Astrocyte (in vitro differentiated cells and primary cell): ENCODE measurements at regions not wholly inside any gene's neighbourhood (a gene's known extent, or its start where the extent isn't known, plus 50 kb on each side); places are given as distances from the start of the nearest gene placed in this dataset.
A peak's percentile ranks its signal among the peaks of the same experiment; 100 is the strongest.

ENCODE experiments used
- DNase-seq: peaks from one replicate; pipeline ENCODE4 v3.0.0-alpha.2; 2010; ENCODE audit warnings: low read depth
- FAIRE-seq: peaks from 2 replicates; lab custom pipeline; 2011; peaks lifted over from hg19 to GRCh38; lab: Jason Lieb, UNC
- H2AFZ ChIP-seq: 2 replicates; pipeline ENCODE4 v1.6.0; 2012; ENCODE audit warnings: low read depth, low read length, inconsistent platforms
- H3K27ac ChIP-seq: 2 replicates; pipeline ENCODE4 v1.5.1; 2011; ENCODE audit warnings: low read depth, low read length, inconsistent platforms
- H3K27me3 ChIP-seq: 2 replicates; pipeline ENCODE4 v1.6.0; 2011; ENCODE audit warnings: low read length, inconsistent platforms; ENCODE audit not compliant: insufficient read depth
- H3K36me3 ChIP-seq: 2 replicates; pipeline ENCODE4 v1.5.1; 2011; ENCODE audit warnings: low read length, inconsistent platforms; ENCODE audit not compliant: insufficient read depth
- H3K4me1 ChIP-seq: 2 replicates; pipeline ENCODE4 v1.5.1; 2011; ENCODE audit warnings: low read length, inconsistent platforms; ENCODE audit not compliant: insufficient read depth
- H3K4me2 ChIP-seq: 2 replicates; pipeline ENCODE4 v1.6.0; 2012; ENCODE audit warnings: low read length, inconsistent platforms
- H3K4me3 ChIP-seq: 2 replicates; pipeline ENCODE4 v1.5.1; 2011; ENCODE audit warnings: low read depth, mild to moderate bottlenecking, low read length, inconsistent platforms; ENCODE audit not compliant: insufficient read depth
- H3K79me2 ChIP-seq: 2 replicates; pipeline ENCODE4 v1.6.0; 2012; ENCODE audit warnings: mild to moderate bottlenecking, low read length, inconsistent platforms; ENCODE audit not compliant: insufficient read depth
- H3K9ac ChIP-seq: 2 replicates; pipeline ENCODE4 v1.6.0; 2012; ENCODE audit warnings: mild to moderate bottlenecking, low read length, inconsistent platforms
- H3K9me3 ChIP-seq: 2 replicates; pipeline ENCODE4 v1.5.1; 2012; ENCODE audit warnings: low read depth, mild to moderate bottlenecking, low read length, inconsistent platforms; ENCODE audit not compliant: insufficient read depth
- H4K20me1 ChIP-seq: 2 replicates; pipeline ENCODE4 v1.6.0; 2012; ENCODE audit warnings: low read length, inconsistent platforms; ENCODE audit not compliant: insufficient read depth
- H3K27ac Mint-ChIP-seq: one replicate; pipeline ENCODE4 v1.8.0; 2021; ENCODE audit warnings: mild to moderate bottlenecking, mixed read lengths; ENCODE audit not compliant: unreplicated experiment
- H3K27me3 Mint-ChIP-seq: one replicate; pipeline ENCODE4 v1.8.0; 2021; ENCODE audit warnings: low read depth, mixed read lengths; ENCODE audit not compliant: unreplicated experiment
- H3K36me3 Mint-ChIP-seq: one replicate; pipeline ENCODE4 v1.8.0; 2021; ENCODE audit warnings: low read depth, mixed read lengths; ENCODE audit not compliant: unreplicated experiment
- H3K4me1 Mint-ChIP-seq: one replicate; pipeline ENCODE4 v1.8.0; 2021; ENCODE audit warnings: low read depth, mixed read lengths; ENCODE audit not compliant: unreplicated experiment
- H3K4me3 Mint-ChIP-seq: one replicate; pipeline ENCODE4 v1.8.0; 2021; ENCODE audit warnings: mild to moderate bottlenecking, moderate library complexity, mixed read lengths; ENCODE audit not compliant: unreplicated experiment
- H3K9me3 Mint-ChIP-seq: one replicate; pipeline ENCODE4 v1.8.0; 2021; ENCODE audit warnings: mild to moderate bottlenecking, mixed read lengths; ENCODE audit not compliant: unreplicated experiment
- EZH2 ChIP-seq: IDR thresholded peaks from 2 replicates; pipeline ENCODE4 v1.6.1; 2012; ENCODE audit warnings: mild to moderate bottlenecking, low read length, inconsistent platforms; ENCODE audit not compliant: insufficient read depth
- TF ChIP-seq, protein P1 (sequence below): IDR thresholded peaks from 2 replicates; pipeline ENCODE4 v1.5.1; 2011; ENCODE audit warnings: low read depth, mild to moderate bottlenecking, inconsistent platforms, low read length, moderate library complexity; ENCODE audit not compliant: insufficient read depth

DNA sequence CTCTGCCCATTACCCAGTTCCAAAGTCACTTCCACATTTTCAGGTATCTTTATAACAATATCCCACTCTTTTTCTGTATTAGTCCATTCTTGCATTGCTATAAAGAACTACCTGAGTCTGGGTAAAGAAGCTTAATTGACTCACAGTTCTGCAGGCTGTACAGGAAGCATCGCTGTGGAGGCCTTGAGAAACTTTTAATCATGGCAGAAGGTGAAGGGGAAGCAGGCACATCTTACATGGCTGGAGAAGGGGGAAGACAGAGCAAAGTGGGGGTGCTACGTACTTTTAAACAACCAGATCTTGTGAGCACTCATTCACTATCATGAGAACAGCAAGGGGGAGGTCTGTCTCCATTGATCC lies 85.4 kb upstream of the MAP4K3 start:
- Histone ChIP-seq H3K9me3 (peaks cover 6% of the 10 kb centered on the region), H3K4me2 (peak overlapping the region; percentile 78), H2AFZ (no peak overlapping the region), H3K4me3 (no peak overlapping the region), H3K27me3 (no peaks in the 10 kb centered on the region), H3K79me2 (no peaks in the 10 kb centered on the region), H3K36me3 (no peaks in the 10 kb centered on the region), H3K27ac (peak overlapping the region; percentile 84), H3K4me1 (peaks cover 21% of the 10 kb centered on the region), H4K20me1 (no peaks in the 10 kb centered on the region), H3K9ac (no peak overlapping the region)
- FAIRE-seq (no peak), DNase-seq (no peak)
- peak overlapping the region; percentile 34 for H3K27ac Mint-ChIP-seq
- H3K4me3 Mint-ChIP-seq, result peak overlapping the region; percentile 20
- peaks cover 23% of the 10 kb centered on the region for H3K9me3 Mint-ChIP-seq
- H3K36me3 Mint-ChIP-seq, result peaks cover 14% of the 10 kb centered on the region
- peaks cover 38% of the 10 kb centered on the region for H3K4me1 Mint-ChIP-seq
- TF ChIP-seq, protein P1, sequence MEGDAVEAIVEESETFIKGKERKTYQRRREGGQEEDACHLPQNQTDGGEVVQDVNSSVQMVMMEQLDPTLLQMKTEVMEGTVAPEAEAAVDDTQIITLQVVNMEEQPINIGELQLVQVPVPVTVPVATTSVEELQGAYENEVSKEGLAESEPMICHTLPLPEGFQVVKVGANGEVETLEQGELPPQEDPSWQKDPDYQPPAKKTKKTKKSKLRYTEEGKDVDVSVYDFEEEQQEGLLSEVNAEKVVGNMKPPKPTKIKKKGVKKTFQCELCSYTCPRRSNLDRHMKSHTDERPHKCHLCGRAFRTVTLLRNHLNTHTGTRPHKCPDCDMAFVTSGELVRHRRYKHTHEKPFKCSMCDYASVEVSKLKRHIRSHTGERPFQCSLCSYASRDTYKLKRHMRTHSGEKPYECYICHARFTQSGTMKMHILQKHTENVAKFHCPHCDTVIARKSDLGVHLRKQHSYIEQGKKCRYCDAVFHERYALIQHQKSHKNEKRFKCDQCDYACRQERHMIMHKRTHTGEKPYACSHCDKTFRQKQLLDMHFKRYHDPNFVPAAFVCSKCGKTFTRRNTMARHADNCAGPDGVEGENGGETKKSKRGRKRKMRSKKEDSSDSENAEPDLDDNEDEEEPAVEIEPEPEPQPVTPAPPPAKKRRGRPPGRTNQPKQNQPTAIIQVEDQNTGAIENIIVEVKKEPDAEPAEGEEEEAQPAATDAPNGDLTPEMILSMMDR, result no peak
- no peak for TF ChIP-seq EZH2
- H3K27me3 Mint-ChIP-seq, result no peaks in the 10 kb centered on the region

DNA sequence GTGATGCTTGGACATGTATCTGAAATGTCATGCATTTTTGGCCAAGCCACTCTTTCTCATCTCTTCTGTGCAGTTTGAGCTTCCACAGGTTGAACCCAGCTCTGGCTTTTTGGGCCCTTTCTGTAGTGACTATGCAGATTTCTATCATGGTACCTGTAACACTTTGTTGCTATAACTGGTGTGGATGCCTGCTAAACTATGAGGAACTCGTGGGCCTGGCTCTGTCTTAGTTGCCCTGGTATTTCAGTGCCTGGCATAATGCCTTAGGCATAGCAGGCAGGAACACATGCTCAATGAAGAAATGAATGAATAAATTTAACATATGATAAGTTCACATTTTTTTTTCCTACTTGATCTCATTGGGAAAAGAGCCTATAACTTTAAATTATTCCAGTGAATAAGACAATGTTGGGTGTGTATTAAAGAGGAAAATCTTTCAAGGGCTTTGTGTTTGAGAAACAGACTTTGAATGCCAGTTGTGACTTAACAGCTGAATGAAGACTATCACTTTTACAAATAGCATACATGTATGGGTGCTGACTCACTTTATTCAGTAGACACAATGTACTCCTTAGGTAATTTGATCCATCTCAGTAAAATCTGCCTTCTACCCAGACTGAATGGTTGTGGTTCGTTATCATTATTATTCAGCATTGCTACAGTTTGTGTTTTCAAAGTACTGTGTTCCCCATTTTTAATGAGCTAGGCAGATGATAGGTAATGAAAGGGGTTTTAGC lies 86.4 kb upstream of the MAP4K3 start:
- Histone ChIP-seq H3K9ac (peak overlapping the region; percentile 63), H3K27me3 (no peaks in the 10 kb centered on the region), H3K4me2 (peak overlapping the region; percentile 78), H4K20me1 (no peaks in the 10 kb centered on the region), H3K27ac (peak overlapping the region; percentile 84), H3K36me3 (no peaks in the 10 kb centered on the region), H3K79me2 (no peaks in the 10 kb centered on the region), H3K4me3 (peak overlapping the region; percentile 14), H3K4me1 (peaks cover 21% of the 10 kb centered on the region), H3K9me3 (peaks cover 6% of the 10 kb centered on the region), H2AFZ (peak overlapping the region; percentile 43)
- Mint-ChIP-seq H3K27ac (peak overlapping the region; percentile 98), H3K27me3 (no peaks in the 10 kb centered on the region), H3K4me1 (peaks cover 31% of the 10 kb centered on the region), H3K9me3 (peaks cover 23% of the 10 kb centered on the region), H3K36me3 (peaks cover 14% of the 10 kb centered on the region), H3K4me3 (peak overlapping the region; percentile 18)
- FAIRE-seq (peak; percentile 60), DNase-seq (peak; percentile 97)
- no peak for TF ChIP-seq EZH2
- TF ChIP-seq, protein P1, result no peak

DNA sequence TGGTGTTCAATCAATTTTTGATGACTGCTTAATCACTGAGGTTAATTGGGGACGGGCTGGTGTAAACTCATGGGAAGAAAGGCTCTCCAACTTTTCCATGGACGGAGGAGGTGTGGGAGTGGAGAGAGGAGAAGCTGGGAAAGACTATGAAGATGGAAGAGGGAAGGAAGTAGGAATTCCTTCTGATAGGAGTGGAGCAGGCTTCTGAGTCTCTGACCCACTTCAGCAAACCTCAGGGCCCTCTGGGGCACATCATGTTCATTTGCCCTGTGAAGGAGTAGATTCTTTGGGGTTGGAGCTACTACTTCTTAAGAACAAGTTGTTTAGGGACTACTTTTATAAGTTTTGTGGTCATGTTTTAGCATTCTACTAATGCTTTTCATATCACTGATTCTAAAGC lies 87.0 kb upstream of the MAP4K3 start:
- Mint-ChIP-seq H3K4me3 (peak overlapping the region; percentile 11), H3K9me3 (peaks cover 23% of the 10 kb centered on the region), H3K27ac (peak overlapping the region; percentile 98), H3K27me3 (no peaks in the 10 kb centered on the region), H3K36me3 (peaks cover 14% of the 10 kb centered on the region), H3K4me1 (peaks cover 31% of the 10 kb centered on the region)
- Histone ChIP-seq H3K9me3 (peaks cover 6% of the 10 kb centered on the region), H3K27me3 (no peaks in the 10 kb centered on the region), H4K20me1 (no peaks in the 10 kb centered on the region), H3K9ac (peak overlapping the region; percentile 63), H3K4me2 (peak overlapping the region; percentile 78), H3K36me3 (no peaks in the 10 kb centered on the region), H3K27ac (peak overlapping the region; percentile 84), H3K4me1 (peaks cover 21% of the 10 kb centered on the region), H3K79me2 (no peaks in the 10 kb centered on the region), H3K4me3 (peak overlapping the region; percentile 14), H2AFZ (peak overlapping the region; percentile 43)
- no peak for TF ChIP-seq EZH2
- TF ChIP-seq, protein P1, result no peak
- DNase-seq (no peak), FAIRE-seq (no peak)
